ENCODE measurements at regions not wholly inside any gene's neighbourhood (a gene's known extent, or its start where the extent isn't known, plus 50 kb on each side); places are given as distances from the start of the nearest gene placed in this dataset.

GRCh38 chr12:83979785-83980184 lies 932.8 kb downstream of the SLC6A15 start:
- TF ChIP-seq CTCF (conservative IDR thresholded peaks at IDR 0.05; ENCODE audit: low read depth, low read length) (no peak), RAD21 (IDR thresholded peaks at IDR 0.05; ENCODE audit: low read length) (no peak), MXI1 (IDR thresholded peaks at IDR 0.05; ENCODE audit: borderline replicate concordance, low read depth, low read length) (no peak)

Measured in IMR-90 (cell line).